HL-60 (cell line): ENCODE measurements at regions not wholly inside any gene's neighbourhood (a gene's known extent, or its start where the extent isn't known, plus 50 kb on each side); places are given as distances from the start of the nearest gene placed in this dataset.

Source experiments
- CTCF ChIP-seq: IDR thresholded peaks from one replicate; pipeline ENCODE4 v1.5.1; 2011; ENCODE audit warnings: low read length, control low read depth, inconsistent platforms; ENCODE audit not compliant: insufficient read depth
- GABPA ChIP-seq: IDR thresholded peaks from 2 replicates; pipeline ENCODE4 v1.6.1; 2012; ENCODE audit warnings: low read depth
- POLR2AphosphoS5 ChIP-seq: IDR thresholded peaks from 2 replicates; pipeline ENCODE4 v1.6.1; 2012; ENCODE audit warnings: low read depth
- REST ChIP-seq: IDR thresholded peaks from 2 replicates; pipeline ENCODE4 v1.6.1; 2012; ENCODE audit warnings: low read depth; ENCODE audit not compliant: insufficient replicate concordance
- SPI1 ChIP-seq: IDR thresholded peaks from 2 replicates; pipeline ENCODE4 v1.6.1; 2012; ENCODE audit warnings: low read depth, mild to moderate bottlenecking, borderline replicate concordance

- TF ChIP-seq CTCF (no peak), POLR2AphosphoS5 (no peak), REST (no peak), SPI1 (no peak), GABPA (no peak)
These were observed 203.8 kb upstream of the KLF14 start for GRCh38 chr7:130937830-130938229.
